ENCODE measurements at regions not wholly inside any gene's neighbourhood (a gene's known extent, or its start where the extent isn't known, plus 50 kb on each side); places are given as distances from the start of the nearest gene placed in this dataset.

DNA sequence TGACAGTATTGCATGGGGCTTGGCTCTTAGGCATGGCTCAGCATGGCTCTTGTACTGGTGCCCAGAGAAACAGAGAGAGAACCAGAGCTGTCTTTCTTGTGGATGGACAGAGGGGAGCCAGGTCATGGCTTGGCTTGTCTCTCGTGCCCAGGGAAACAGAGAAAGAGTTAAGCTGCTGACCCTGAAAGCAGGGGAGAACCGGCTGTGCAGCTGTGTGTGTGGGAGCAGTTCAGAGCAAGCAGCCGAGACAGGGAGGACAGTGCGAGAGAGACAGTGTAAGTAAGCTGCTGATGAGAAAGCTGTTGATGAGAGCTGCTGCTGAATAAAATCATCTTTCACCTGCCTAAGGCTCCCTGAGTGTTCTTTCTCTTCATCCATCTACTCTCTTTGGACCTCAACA is 61.3 kb upstream of the DDHD1 start:
- ChIA-PET CTCF (interaction anchor here (0.6 to 1.2 kb wide), 2 partner anchors 9 to 294 kb away, joined by 3 read pairs; no protein-coding TSS in a partner anchor), POLR2A (no interaction called here)
- Histone ChIP-seq H3K9me2 (no peaks in the 10 kb centered on the region), H3K36me3 (replicated peaks in 1 of 2; ENCODE audit: control insufficient read depth in 1 of 2, insufficient read depth in 2 of 2, low read length in 1 of 2) (no peaks in the 10 kb centered on the region), H3K9ac (no peak overlapping the region), H3K79me2 (ENCODE audit: insufficient read depth) (no peaks in the 10 kb centered on the region), H3K4me1 (ENCODE audit: control insufficient read depth in 1 of 2, insufficient read depth in 2 of 2, low read depth in 1 of 2, low read length in 1 of 2) (no peaks in the 10 kb centered on the region), H3K27ac (ENCODE audit: low read depth in 2 of 2, low read length in 1 of 2) (no peak overlapping the region), H3K4me3 (ENCODE audit: low read depth in 2 of 2, low read length in 1 of 2) (no peak overlapping the region), H3K27me3 (ENCODE audit: insufficient read depth) (no peaks in the 10 kb centered on the region), H3K9me3 (no peaks in the 10 kb centered on the region), H4K20me1 (ENCODE audit: insufficient read depth) (no peaks in the 10 kb centered on the region), H2AFZ (ENCODE audit: low read depth) (no peak overlapping the region), H3F3A (replicated peaks; ENCODE audit: insufficient read depth) (no peaks in the 10 kb centered on the region), H3K4me2 (no peak overlapping the region)
- no peak for TF ChIP-seq TCF12 (IDR thresholded peaks at IDR 0.05)
- no peak for TF ChIP-seq TEAD4 (IDR thresholded peaks at IDR 0.05; ENCODE audit: borderline replicate concordance, insufficient read depth)
- WGBS (ENCODE audit: low lambda C conversion rate), result 46% methylated on average over 4 of the region's 4 CpGs
- DNase-seq, result no peak

DNA sequence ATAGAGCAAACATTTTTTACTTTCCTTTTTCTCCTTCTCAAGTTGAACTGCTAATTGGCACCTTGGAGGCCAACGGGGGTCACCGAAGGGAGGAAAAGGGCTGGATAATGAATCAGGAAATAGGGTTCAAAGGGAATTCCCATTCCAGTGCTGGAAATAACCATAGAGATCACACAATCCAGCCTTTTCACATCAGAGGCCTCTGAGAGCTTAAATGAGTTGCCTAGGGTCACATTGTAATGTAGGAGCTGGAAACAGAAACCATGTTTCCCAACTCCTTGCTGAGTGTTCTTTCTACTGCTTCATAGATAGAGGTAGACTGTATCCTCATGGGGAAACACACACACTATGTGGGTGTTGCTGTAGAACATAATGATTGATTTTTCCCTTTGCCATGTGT is 60.6 kb upstream of the DDHD1 start:
- POLR2A ChIA-PET, result no interaction called here
- TF ChIP-seq GATA2 (CRISPR knock-in tag; IDR thresholded peaks at IDR 0.05), result no peak
- no peak for TF ChIP-seq RAD21 (IDR thresholded peaks at IDR 0.05; ENCODE audit: low read length)
- TF ChIP-seq FOXM1 (IDR thresholded peaks at IDR 0.05; ENCODE audit: low read depth), result no peak
- TF ChIP-seq CHD2 (IDR thresholded peaks at IDR 0.05; ENCODE audit: low read length, partially characterized antibody), result no peak
- no peak for TF ChIP-seq MEF2A (IDR thresholded peaks at IDR 0.05; ENCODE audit: borderline replicate concordance, low read depth)
- TF ChIP-seq, protein P1, sequence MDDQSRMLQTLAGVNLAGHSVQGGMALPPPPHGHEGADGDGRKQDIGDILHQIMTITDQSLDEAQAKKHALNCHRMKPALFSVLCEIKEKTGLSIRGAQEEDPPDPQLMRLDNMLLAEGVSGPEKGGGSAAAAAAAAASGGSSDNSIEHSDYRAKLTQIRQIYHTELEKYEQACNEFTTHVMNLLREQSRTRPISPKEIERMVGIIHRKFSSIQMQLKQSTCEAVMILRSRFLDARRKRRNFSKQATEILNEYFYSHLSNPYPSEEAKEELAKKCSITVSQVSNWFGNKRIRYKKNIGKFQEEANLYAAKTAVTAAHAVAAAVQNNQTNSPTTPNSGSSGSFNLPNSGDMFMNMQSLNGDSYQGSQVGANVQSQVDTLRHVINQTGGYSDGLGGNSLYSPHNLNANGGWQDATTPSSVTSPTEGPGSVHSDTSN (IDR thresholded peaks at IDR 0.05), result no peak
- TF ChIP-seq EZH2phosphoT487 (IDR thresholded peaks at IDR 0.05; ENCODE audit: borderline replicate concordance, low read depth), result no peak
- Histone ChIP-seq H4K20me1 (ENCODE audit: insufficient read depth) (no peaks in the 10 kb centered on the region), H3K9me3 (no peaks in the 10 kb centered on the region), H3K27me3 (ENCODE audit: insufficient read depth) (no peaks in the 10 kb centered on the region), H3K36me3 (replicated peaks in 1 of 2; ENCODE audit: control insufficient read depth in 1 of 2, insufficient read depth in 2 of 2, low read length in 1 of 2) (no peaks in the 10 kb centered on the region), H3F3A (replicated peaks; ENCODE audit: insufficient read depth) (no peaks in the 10 kb centered on the region), H2AFZ (ENCODE audit: low read depth) (no peak overlapping the region), H3K27ac (ENCODE audit: low read depth in 2 of 2, low read length in 1 of 2) (no peak overlapping the region), H3K4me3 (ENCODE audit: low read depth in 2 of 2, low read length in 1 of 2) (no peak overlapping the region), H3K79me2 (ENCODE audit: insufficient read depth) (no peaks in the 10 kb centered on the region), H3K4me1 (ENCODE audit: control insufficient read depth in 1 of 2, insufficient read depth in 2 of 2, low read depth in 1 of 2, low read length in 1 of 2) (no peaks in the 10 kb centered on the region), H3K9me2 (no peaks in the 10 kb centered on the region), H3K9ac (no peak overlapping the region), H3K4me2 (no peak overlapping the region)
- CTCF ChIA-PET, result interaction anchor here (1.1 to 1.2 kb wide), 2 partner anchors 8 to 25 kb away, joined by 3 read pairs; no protein-coding TSS in a partner anchor
- no peak for DNase-seq
- 19% methylated on average over 2 of the region's 2 CpGs for WGBS (ENCODE audit: low lambda C conversion rate)

- POLR2A ChIA-PET, result no interaction called here
- WGBS (ENCODE audit: low lambda C conversion rate), result 36% methylated on average over 2 of the region's 2 CpGs
- H3K79me2 ChIP-seq (ENCODE audit: insufficient read depth), result no peaks in the 10 kb centered on the region
- no peaks in the 10 kb centered on the region for H3K4me1 ChIP-seq (ENCODE audit: control insufficient read depth in 1 of 2, insufficient read depth in 2 of 2, low read depth in 1 of 2, low read length in 1 of 2)
- no peaks in the 10 kb centered on the region for H3K9me2 ChIP-seq
- CTCF ChIA-PET, result no interaction called here
- no peak overlapping the region for H3K4me3 ChIP-seq (ENCODE audit: low read depth in 2 of 2, low read length in 1 of 2)
- H3K9me3 ChIP-seq, result no peaks in the 10 kb centered on the region
- no peak overlapping the region for H3K4me2 ChIP-seq
- no peaks in the 10 kb centered on the region for H4K20me1 ChIP-seq (ENCODE audit: insufficient read depth)
- no peak for DNase-seq
- no peaks in the 10 kb centered on the region for H3K36me3 ChIP-seq (replicated peaks in 1 of 2; ENCODE audit: control insufficient read depth in 1 of 2, insufficient read depth in 2 of 2, low read length in 1 of 2)
- no peaks in the 10 kb centered on the region for H3F3A ChIP-seq (replicated peaks; ENCODE audit: insufficient read depth)
- no peak overlapping the region for H3K27ac ChIP-seq (ENCODE audit: low read depth in 2 of 2, low read length in 1 of 2)
- no peaks in the 10 kb centered on the region for H3K27me3 ChIP-seq (ENCODE audit: insufficient read depth)
- H3K9ac ChIP-seq, result no peak overlapping the region
- no peak overlapping the region for H2AFZ ChIP-seq (ENCODE audit: low read depth)
- TF ChIP-seq, protein P2, sequence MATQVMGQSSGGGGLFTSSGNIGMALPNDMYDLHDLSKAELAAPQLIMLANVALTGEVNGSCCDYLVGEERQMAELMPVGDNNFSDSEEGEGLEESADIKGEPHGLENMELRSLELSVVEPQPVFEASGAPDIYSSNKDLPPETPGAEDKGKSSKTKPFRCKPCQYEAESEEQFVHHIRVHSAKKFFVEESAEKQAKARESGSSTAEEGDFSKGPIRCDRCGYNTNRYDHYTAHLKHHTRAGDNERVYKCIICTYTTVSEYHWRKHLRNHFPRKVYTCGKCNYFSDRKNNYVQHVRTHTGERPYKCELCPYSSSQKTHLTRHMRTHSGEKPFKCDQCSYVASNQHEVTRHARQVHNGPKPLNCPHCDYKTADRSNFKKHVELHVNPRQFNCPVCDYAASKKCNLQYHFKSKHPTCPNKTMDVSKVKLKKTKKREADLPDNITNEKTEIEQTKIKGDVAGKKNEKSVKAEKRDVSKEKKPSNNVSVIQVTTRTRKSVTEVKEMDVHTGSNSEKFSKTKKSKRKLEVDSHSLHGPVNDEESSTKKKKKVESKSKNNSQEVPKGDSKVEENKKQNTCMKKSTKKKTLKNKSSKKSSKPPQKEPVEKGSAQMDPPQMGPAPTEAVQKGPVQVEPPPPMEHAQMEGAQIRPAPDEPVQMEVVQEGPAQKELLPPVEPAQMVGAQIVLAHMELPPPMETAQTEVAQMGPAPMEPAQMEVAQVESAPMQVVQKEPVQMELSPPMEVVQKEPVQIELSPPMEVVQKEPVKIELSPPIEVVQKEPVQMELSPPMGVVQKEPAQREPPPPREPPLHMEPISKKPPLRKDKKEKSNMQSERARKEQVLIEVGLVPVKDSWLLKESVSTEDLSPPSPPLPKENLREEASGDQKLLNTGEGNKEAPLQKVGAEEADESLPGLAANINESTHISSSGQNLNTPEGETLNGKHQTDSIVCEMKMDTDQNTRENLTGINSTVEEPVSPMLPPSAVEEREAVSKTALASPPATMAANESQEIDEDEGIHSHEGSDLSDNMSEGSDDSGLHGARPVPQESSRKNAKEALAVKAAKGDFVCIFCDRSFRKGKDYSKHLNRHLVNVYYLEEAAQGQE (IDR thresholded peaks at IDR 0.05; ENCODE audit: low read depth, low read length), result no peak
- no peak for TF ChIP-seq MAX (IDR thresholded peaks at IDR 0.05; ENCODE audit: low read depth)
- no peak for TF ChIP-seq FOXJ3 (CRISPR knock-in tag; IDR thresholded peaks at IDR 0.05)
- no peak for TF ChIP-seq TEAD4 (IDR thresholded peaks at IDR 0.05; ENCODE audit: borderline replicate concordance, insufficient read depth)
- TF ChIP-seq RXRA (IDR thresholded peaks at IDR 0.05; ENCODE audit: borderline replicate concordance, low read depth), result no peak
- no peak for TF ChIP-seq TCF12 (IDR thresholded peaks at IDR 0.05)
- no peak for TF ChIP-seq ELF1 (IDR thresholded peaks at IDR 0.05)
- no peak for TF ChIP-seq GABPA (IDR thresholded peaks at IDR 0.05; ENCODE audit: low read depth)
- TF ChIP-seq EP300 (IDR thresholded peaks at IDR 0.05; ENCODE audit: borderline replicate concordance in 1 of 2, low read depth in 1 of 2, low read length in 1 of 2), result no peak
- TF ChIP-seq POLR2AphosphoS5 (IDR thresholded peaks at IDR 0.05; ENCODE audit: low read depth, low read length), result no peak
- TF ChIP-seq YY1 (IDR thresholded peaks at IDR 0.05; ENCODE audit: low read depth), result no peak
- no peak for TF ChIP-seq SIN3A (IDR thresholded peaks at IDR 0.05; ENCODE audit: borderline replicate concordance, low read depth, low read length)
These were observed 56.2 kb upstream of the DDHD1 start for GRCh38 chr14:53209370-53209769.
